Sigmoid colon (tissue), 3 donors: ENCODE measurements at regions not wholly inside any gene's neighbourhood (a gene's known extent, or its start where the extent isn't known, plus 50 kb on each side); places are given as distances from the start of the nearest gene placed in this dataset.

Experiments
- CTCF ChIP-seq, 4 experiments: fragments of 450-650 bp in 3 of 4; fragments of 200-600 bp in 1 of 4; IDR thresholded peaks; one replicate each; pipeline ENCODE4 v1.5.1; 2016 to 2019; ENCODE audit warnings: antibody characterized with exemption in 4 of 4, mild to moderate bottlenecking in 3 of 4, moderate library complexity in 2 of 4
- POLR2A ChIP-seq, 2 donors: fragments of 450-650 bp; IDR thresholded peaks; one replicate each; pipeline ENCODE4 v1.6.1; 2016; ENCODE audit warnings: antibody characterized with exemption in 2 of 2, mild to moderate bottlenecking in 2 of 2, moderate library complexity in 2 of 2

GRCh38 chr2:126832014-126832413, 66.7 kb upstream of the TEX51 start:
- TF ChIP-seq CTCF (IDR thresholded peaks at IDR 0.05): no peak
- no peak for TF ChIP-seq POLR2A (IDR thresholded peaks at IDR 0.05)
